GM12878 (cell line): ENCODE measurements at regions not wholly inside any gene's neighbourhood (a gene's known extent, or its start where the extent isn't known, plus 50 kb on each side); places are given as distances from the start of the nearest gene placed in this dataset.

Source experiments
- ETV6 ChIP-seq, 2 experiments: fragments of 450-650 bp in 1 of 2; IDR thresholded peaks in 1 of 2; conservative IDR thresholded peaks in 1 of 2; 2 replicates each; pipeline ENCODE4 v1.6.1; 2014; ENCODE audit warnings: antibody characterized with exemption in 1 of 2, borderline replicate concordance in 1 of 2, low read depth in 1 of 2, mild to moderate bottlenecking in 1 of 2, moderate library complexity in 1 of 2
- FOXM1 ChIP-seq: IDR thresholded peaks from 2 replicates; pipeline ENCODE4 v1.6.1; 2012; ENCODE audit warnings: low read depth, mild to moderate bottlenecking, inconsistent platforms, low read length, moderate library complexity
- HCFC1 ChIP-seq: fragments of 150-350 bp; IDR thresholded peaks from 2 replicates; pipeline ENCODE4 v1.6.1; 2014; ENCODE audit warnings: low read length
- IRF3 ChIP-seq: fragments of 450-650 bp; IDR thresholded peaks from 2 replicates; pipeline ENCODE4 v1.6.1; 2014; ENCODE audit warnings: mild to moderate bottlenecking
- NFIC ChIP-seq: IDR thresholded peaks from 2 replicates; pipeline ENCODE4 v1.6.1; 2012; ENCODE audit warnings: low read depth, mild to moderate bottlenecking, inconsistent platforms, low read length, moderate library complexity
- ZBTB4 ChIP-seq: fragments of 450-650 bp; formaldehyde crosslinking; IDR thresholded peaks from 2 replicates; pipeline ENCODE4 v1.4.0; 2022; ENCODE audit warnings: mild to moderate bottlenecking, moderate library complexity
- ZNF687 ChIP-seq: fragments of 450-650 bp; IDR thresholded peaks from 2 replicates; pipeline ENCODE4 v1.6.1; 2017; ENCODE audit warnings: mild to moderate bottlenecking, moderate library complexity

DNA sequence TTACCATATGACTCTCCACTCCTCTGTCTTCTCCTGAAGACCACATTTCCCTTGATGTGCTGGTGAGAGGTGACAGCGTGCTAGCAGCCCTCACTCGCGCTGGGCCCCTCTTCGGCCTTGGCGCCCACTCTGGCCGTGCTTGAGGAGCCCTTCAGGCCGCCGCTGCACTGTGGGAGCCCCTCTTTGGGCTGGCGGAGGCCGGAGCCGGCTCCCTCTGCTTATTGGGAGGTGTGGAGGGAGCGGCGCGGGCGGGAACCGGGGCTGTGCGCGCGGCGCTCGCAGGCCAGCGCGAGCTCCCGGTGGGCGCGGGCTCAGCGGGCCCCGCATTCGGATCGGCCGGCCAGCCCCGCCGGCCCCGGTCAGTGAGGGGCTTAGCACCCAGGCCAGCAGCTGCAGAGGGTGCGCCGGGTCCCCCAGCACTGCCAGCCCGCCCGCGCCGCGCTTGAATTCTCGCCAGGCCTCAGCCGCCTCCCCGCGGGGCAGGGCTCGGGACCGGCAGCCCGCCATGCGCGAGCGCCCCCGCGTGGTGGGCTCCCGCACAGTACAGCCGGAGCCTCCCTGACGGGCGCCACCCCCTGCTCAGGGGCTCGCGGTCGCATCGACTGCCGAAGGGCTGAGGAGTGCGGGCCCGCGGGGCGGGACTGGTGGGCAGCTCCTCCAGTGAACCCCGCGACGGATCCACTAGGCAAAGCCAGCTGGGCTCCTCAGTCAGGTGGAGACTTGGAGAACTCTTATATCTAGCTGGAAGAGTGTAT, 246.6 kb upstream of the REG3G start (continued):
- no peak for TF ChIP-seq ZBTB4 (CRISPR knock-in tag)
- TF ChIP-seq HCFC1 = no peak
- TF ChIP-seq FOXM1 = no peak
- TF ChIP-seq ZNF687 = no peak
- TF ChIP-seq NFIC = no peak
- TF ChIP-seq ETV6 (conservative IDR thresholded peaks at IDR 0.05 in 1 of 2, IDR thresholded peaks at IDR 0.05 in 1 of 2; ENCODE audit: borderline replicate concordance in 1 of 2, low read depth in 1 of 2) = no peak
- no peak for TF ChIP-seq IRF3
- TF ChIP-seq, all 136 proteins: peak for 0
